GM21576 (cell line): ENCODE measurements at regions not wholly inside any gene's neighbourhood (a gene's known extent, or its start where the extent isn't known, plus 50 kb on each side); places are given as distances from the start of the nearest gene placed in this dataset.

Experiments used
- ATAC-seq: cut with Tn5 transposase; IDR thresholded peaks from one replicate; pipeline ENCODE4 v1.9.1; 2021; ENCODE audit warnings: mild to moderate bottlenecking, moderate library complexity; ENCODE audit not compliant: unreplicated experiment

GRCh38 chr7:118298771-118299170 lies 74.3 kb downstream of the ANKRD7 start:
- no peak for ATAC-seq

GRCh38 chr7:118300177-118300576 lies 75.7 kb downstream of the ANKRD7 start:
- ATAC-seq: no peak

GRCh38 chr7:118304100-118304499 lies 79.6 kb downstream of the ANKRD7 start:
- no peak for ATAC-seq

GRCh38 chr7:118305671-118306070 lies 81.2 kb downstream of the ANKRD7 start:
- ATAC-seq: no peak

GRCh38 chr7:118306771-118307170 lies 82.3 kb downstream of the ANKRD7 start:
- ATAC-seq: no peak

GRCh38 chr7:118311121-118311836 lies 86.8 kb downstream of the ANKRD7 start:
- ATAC-seq: peak; percentile 89

- ATAC-seq: peak; percentile 32
These were observed 87.5 kb downstream of the ANKRD7 start for GRCh38 chr7:118312051-118312450.

GRCh38 chr7:118312966-118313365 lies 88.5 kb downstream of the ANKRD7 start:
- ATAC-seq: peak; percentile 41

GRCh38 chr7:118324790-118325449 lies 100.4 kb downstream of the ANKRD7 start:
- no peak for ATAC-seq

GRCh38 chr7:118325450-118325808 lies 100.9 kb downstream of the ANKRD7 start:
- no peak for ATAC-seq

GRCh38 chr7:118327174-118327573 lies 102.7 kb downstream of the ANKRD7 start:
- no peak for ATAC-seq

- no peak for ATAC-seq
These were observed 104.2 kb downstream of the ANKRD7 start for GRCh38 chr7:118328505-118329211.

GRCh38 chr7:118330388-118330787 lies 105.9 kb downstream of the ANKRD7 start:
- ATAC-seq: no peak

- no peak for ATAC-seq
These were observed 122.2 kb downstream of the ANKRD7 start for GRCh38 chr7:118346748-118347147.

- ATAC-seq: no peak
These were observed 125.1 kb downstream of the ANKRD7 start for GRCh38 chr7:118349604-118350003.

GRCh38 chr7:118350260-118350659 lies 125.8 kb downstream of the ANKRD7 start:
- no peak for ATAC-seq

GRCh38 chr7:118352867-118353453 lies 128.5 kb downstream of the ANKRD7 start:
- ATAC-seq: peak; percentile 53

GRCh38 chr7:118366363-118366762 lies 141.9 kb downstream of the ANKRD7 start:
- no peak for ATAC-seq

GRCh38 chr7:118368958-118369357 lies 144.5 kb downstream of the ANKRD7 start:
- no peak for ATAC-seq

- no peak for ATAC-seq
These were observed 145.5 kb downstream of the ANKRD7 start for GRCh38 chr7:118369987-118370386.

- no peak for ATAC-seq
These were observed 148.0 kb downstream of the ANKRD7 start for GRCh38 chr7:118372530-118372929.

GRCh38 chr7:118389629-118390028 lies 165.1 kb downstream of the ANKRD7 start:
- ATAC-seq: no peak
